HEK293 (cell line): ENCODE measurements at regions not wholly inside any gene's neighbourhood (a gene's known extent, or its start where the extent isn't known, plus 50 kb on each side); places are given as distances from the start of the nearest gene placed in this dataset.

Experiments used
- CTCF ChIA-PET: fragments of 350-600 bp; formaldehyde crosslinking; extraction: SDS; loops from one replicate; lab custom pipeline; 2021; ENCODE audit warnings: antibody characterized with exemption; lab: Yijun Ruan, JAX
- POLR2A ChIA-PET: fragments of 300-600 bp; formaldehyde crosslinking; extraction: SDS; loops from one replicate; lab custom pipeline; 2020; ENCODE audit warnings: antibody characterized with exemption, inconsistent platforms; lab: Yijun Ruan, JAX
- H3K27ac ChIP-seq: fragments of 200-500 bp; sonication (Bioruptor generic); 2 replicates; pipeline ENCODE4 v1.5.1; 2014; ENCODE audit warnings: low read depth, low read length, control low read depth, inconsistent platforms; ENCODE audit errors: extremely low read depth
- H3K36me3 ChIP-seq, 2 experiments: fragments of 200-500 bp in 1 of 2; sonication (Bioruptor generic) in 1 of 2; 1 replicate in 1 of 2; 2 replicates in 1 of 2; pipeline ENCODE4 v1.5.1; 2014 to 2017; ENCODE audit warnings: inconsistent platforms in 2 of 2, low read length in 2 of 2; ENCODE audit not compliant: control insufficient read depth in 2 of 2, insufficient read depth in 1 of 2
- H3K4me1 ChIP-seq: fragments of 200-500 bp; sonication (Bioruptor generic); 2 replicates; pipeline ENCODE4 v1.5.1; 2014; ENCODE audit warnings: mild to moderate bottlenecking, low read length, inconsistent platforms; ENCODE audit not compliant: control insufficient read depth, insufficient read depth
- H3K4me3 ChIP-seq: 2 replicates; pipeline ENCODE4 v1.5.1; 2011; ENCODE audit warnings: low read depth, mild to moderate bottlenecking, control low read depth, low read length, moderate library complexity
- H3K9me3 ChIP-seq: fragments of 200-500 bp; sonication (Bioruptor generic); 2 replicates; pipeline ENCODE4 v1.5.1; 2014; ENCODE audit warnings: low read depth, low read length, inconsistent platforms; ENCODE audit not compliant: control insufficient read depth, insufficient read depth
- BCL6B ChIP-seq: fragments of 450-650 bp; formaldehyde crosslinking; IDR thresholded peaks from 2 replicates; pipeline ENCODE4 v1.5.1; 2017; ENCODE audit warnings: missing biosample characterization, missing genetic modification characterization
- SALL2 ChIP-seq: fragments of 450-650 bp; formaldehyde crosslinking; IDR thresholded peaks from 2 replicates; pipeline ENCODE4 v1.5.0; 2017; ENCODE audit warnings: missing biosample characterization, mild to moderate bottlenecking, missing genetic modification characterization, borderline replicate concordance
- ZBTB20 ChIP-seq: fragments of 450-650 bp; formaldehyde crosslinking; IDR thresholded peaks from 2 replicates; pipeline ENCODE4 v1.5.1; 2016; ENCODE audit warnings: missing biosample characterization, missing genetic modification characterization
- ZFHX2 ChIP-seq: fragments of 450-650 bp; formaldehyde crosslinking; conservative IDR thresholded peaks from 2 replicates; pipeline ENCODE4 v1.5.1; 2016; ENCODE audit warnings: missing biosample characterization, missing genetic modification characterization
- ZNF174 ChIP-seq: fragments of 450-650 bp; formaldehyde crosslinking; IDR thresholded peaks from 2 replicates; pipeline ENCODE4 v1.5.0; 2017; ENCODE audit warnings: missing biosample characterization, mild to moderate bottlenecking, missing genetic modification characterization
- ZNF266 ChIP-seq: fragments of 450-650 bp; formaldehyde crosslinking; IDR thresholded peaks from 2 replicates; pipeline ENCODE4 v1.5.1; 2016; ENCODE audit warnings: missing biosample characterization, missing genetic modification characterization, low read depth
- ZNF324 ChIP-seq: fragments of 450-650 bp; formaldehyde crosslinking; IDR thresholded peaks from 2 replicates; pipeline ENCODE4 v1.5.1; 2016; ENCODE audit warnings: missing biosample characterization, missing genetic modification characterization
- ZNF354C ChIP-seq: fragments of 450-650 bp; formaldehyde crosslinking; IDR thresholded peaks from 2 replicates; pipeline ENCODE4 v1.5.1; 2016; ENCODE audit warnings: missing biosample characterization, missing genetic modification characterization, low read depth, borderline replicate concordance
- ZNF394 ChIP-seq: fragments of 450-650 bp; formaldehyde crosslinking; IDR thresholded peaks from 2 replicates; pipeline ENCODE4 v1.5.1; 2016; ENCODE audit warnings: missing biosample characterization, missing genetic modification characterization, mild to moderate bottlenecking, moderate library complexity, borderline replicate concordance
- ZNF48 ChIP-seq: fragments of 450-650 bp; formaldehyde crosslinking; IDR thresholded peaks from 2 replicates; pipeline ENCODE4 v1.5.1; 2016; ENCODE audit warnings: missing biosample characterization, missing genetic modification characterization
- ZNF513 ChIP-seq: fragments of 450-650 bp; IDR thresholded peaks from 2 replicates; pipeline ENCODE4 v1.5.1; 2018; ENCODE audit warnings: missing biosample characterization, missing genetic modification characterization
- ZSCAN30 ChIP-seq: fragments of 450-650 bp; IDR thresholded peaks from 2 replicates; pipeline ENCODE4 v1.5.1; 2018; ENCODE audit warnings: missing biosample characterization, mild to moderate bottlenecking, missing genetic modification characterization, moderate library complexity
- TF ChIP-seq, protein P1 (sequence below): fragments of 450-650 bp; formaldehyde crosslinking; IDR thresholded peaks from 2 replicates; pipeline ENCODE4 v1.5.1; 2016; ENCODE audit warnings: missing biosample characterization, missing genetic modification characterization
- TF ChIP-seq, protein P2 (sequence below): fragments of 450-650 bp; formaldehyde crosslinking; IDR thresholded peaks from 2 replicates; pipeline ENCODE4 v1.5.1; 2016; ENCODE audit warnings: missing biosample characterization, missing genetic modification characterization
- TF ChIP-seq, protein P3 (sequence below): fragments of 450-650 bp; formaldehyde crosslinking; IDR thresholded peaks from 2 replicates; pipeline ENCODE4 v1.5.1; 2016; ENCODE audit warnings: missing biosample characterization, missing genetic modification characterization
- TF ChIP-seq, protein P4 (sequence below): fragments of 450-650 bp; formaldehyde crosslinking; IDR thresholded peaks from 2 replicates; pipeline ENCODE4 v1.5.1; 2017; ENCODE audit warnings: missing biosample characterization, missing genetic modification characterization

- Histone ChIP-seq H3K36me3 (no peaks in the 10 kb centered on the region), H3K4me1 (peaks cover 7% of the 10 kb centered on the region), H3K4me3 (no peak overlapping the region), H3K27ac (no peak overlapping the region), H3K9me3 (no peaks in the 10 kb centered on the region)
- ChIA-PET POLR2A (no interaction called here), CTCF (interaction anchor here (0.7 to 2.9 kb wide), 5 partner anchors 29 to 1457 kb away, joined by 3 to 12 read pairs (median 5); no protein-coding TSS in a partner anchor)
- TF ChIP-seq SALL2 (tag by site-specific recombination) (no peak), ZNF266 (no peak), ZNF354C (tag by site-specific recombination) (no peak)
- TF ChIP-seq, protein P1, sequence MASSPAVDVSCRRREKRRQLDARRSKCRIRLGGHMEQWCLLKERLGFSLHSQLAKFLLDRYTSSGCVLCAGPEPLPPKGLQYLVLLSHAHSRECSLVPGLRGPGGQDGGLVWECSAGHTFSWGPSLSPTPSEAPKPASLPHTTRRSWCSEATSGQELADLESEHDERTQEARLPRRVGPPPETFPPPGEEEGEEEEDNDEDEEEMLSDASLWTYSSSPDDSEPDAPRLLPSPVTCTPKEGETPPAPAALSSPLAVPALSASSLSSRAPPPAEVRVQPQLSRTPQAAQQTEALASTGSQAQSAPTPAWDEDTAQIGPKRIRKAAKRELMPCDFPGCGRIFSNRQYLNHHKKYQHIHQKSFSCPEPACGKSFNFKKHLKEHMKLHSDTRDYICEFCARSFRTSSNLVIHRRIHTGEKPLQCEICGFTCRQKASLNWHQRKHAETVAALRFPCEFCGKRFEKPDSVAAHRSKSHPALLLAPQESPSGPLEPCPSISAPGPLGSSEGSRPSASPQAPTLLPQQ (tag by site-specific recombination) = no peak
Measured at GRCh38 chr1:201763455-201764140, 65.4 kb upstream of the IPO9 start.

DNA sequence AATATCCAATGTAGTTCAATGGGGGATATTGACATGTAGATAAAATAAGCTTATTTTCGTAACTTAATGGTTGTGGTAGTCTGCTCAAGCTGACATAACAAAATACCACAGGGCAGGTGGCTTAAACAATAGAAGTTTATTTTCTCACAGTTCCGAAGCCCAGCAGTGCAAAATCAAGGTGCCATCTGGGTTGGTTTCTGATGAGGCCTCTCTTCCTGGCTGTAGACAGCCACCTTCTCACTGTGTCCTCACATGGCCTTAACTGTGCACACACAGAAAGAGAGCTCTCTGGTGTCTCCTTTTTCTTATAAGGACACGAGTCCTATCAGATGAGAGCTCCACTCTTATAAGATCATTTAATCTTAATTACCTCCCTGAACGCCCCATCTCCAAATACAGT, 64.8 kb upstream of the IPO9 start:
- TF ChIP-seq, protein P2, sequence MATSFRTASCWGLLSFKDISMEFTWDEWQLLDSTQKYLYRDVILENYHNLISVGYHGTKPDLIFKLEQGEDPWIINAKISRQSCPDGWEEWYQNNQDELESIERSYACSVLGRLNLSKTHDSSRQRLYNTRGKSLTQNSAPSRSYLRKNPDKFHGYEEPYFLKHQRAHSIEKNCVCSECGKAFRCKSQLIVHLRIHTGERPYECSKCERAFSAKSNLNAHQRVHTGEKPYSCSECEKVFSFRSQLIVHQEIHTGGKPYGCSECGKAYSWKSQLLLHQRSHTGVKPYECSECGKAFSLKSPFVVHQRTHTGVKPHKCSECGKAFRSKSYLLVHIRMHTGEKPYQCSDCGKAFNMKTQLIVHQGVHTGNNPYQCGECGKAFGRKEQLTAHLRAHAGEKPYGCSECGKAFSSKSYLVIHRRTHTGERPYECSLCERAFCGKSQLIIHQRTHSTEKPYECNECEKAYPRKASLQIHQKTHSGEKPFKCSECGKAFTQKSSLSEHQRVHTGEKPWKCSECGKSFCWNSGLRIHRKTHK = no peak
- TF ChIP-seq ZNF513 (tag by site-specific recombination) (no peak), ZNF324 (tag by site-specific recombination) (no peak), ZNF394 (tag by site-specific recombination) (no peak), ZNF174 (no peak), ZNF48 (no peak), ZBTB20 (tag by site-specific recombination) (no peak), ZSCAN30 (no peak), ZFHX2 (tag by site-specific recombination) (no peak), BCL6B (tag by site-specific recombination) (no peak)
- TF ChIP-seq, protein P3, sequence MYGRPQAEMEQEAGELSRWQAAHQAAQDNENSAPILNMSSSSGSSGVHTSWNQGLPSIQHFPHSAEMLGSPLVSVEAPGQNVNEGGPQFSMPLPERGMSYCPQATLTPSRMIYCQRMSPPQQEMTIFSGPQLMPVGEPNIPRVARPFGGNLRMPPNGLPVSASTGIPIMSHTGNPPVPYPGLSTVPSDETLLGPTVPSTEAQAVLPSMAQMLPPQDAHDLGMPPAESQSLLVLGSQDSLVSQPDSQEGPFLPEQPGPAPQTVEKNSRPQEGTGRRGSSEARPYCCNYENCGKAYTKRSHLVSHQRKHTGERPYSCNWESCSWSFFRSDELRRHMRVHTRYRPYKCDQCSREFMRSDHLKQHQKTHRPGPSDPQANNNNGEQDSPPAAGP = no peak
- TF ChIP-seq, protein P4, sequence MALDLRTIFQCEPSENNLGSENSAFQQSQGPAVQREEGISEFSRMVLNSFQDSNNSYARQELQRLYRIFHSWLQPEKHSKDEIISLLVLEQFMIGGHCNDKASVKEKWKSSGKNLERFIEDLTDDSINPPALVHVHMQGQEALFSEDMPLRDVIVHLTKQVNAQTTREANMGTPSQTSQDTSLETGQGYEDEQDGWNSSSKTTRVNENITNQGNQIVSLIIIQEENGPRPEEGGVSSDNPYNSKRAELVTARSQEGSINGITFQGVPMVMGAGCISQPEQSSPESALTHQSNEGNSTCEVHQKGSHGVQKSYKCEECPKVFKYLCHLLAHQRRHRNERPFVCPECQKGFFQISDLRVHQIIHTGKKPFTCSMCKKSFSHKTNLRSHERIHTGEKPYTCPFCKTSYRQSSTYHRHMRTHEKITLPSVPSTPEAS = no peak
- Histone ChIP-seq H3K4me3 (no peak overlapping the region), H3K36me3 (no peaks in the 10 kb centered on the region), H3K4me1 (peaks cover 6% of the 10 kb centered on the region), H3K9me3 (no peaks in the 10 kb centered on the region), H3K27ac (no peak overlapping the region)
- CTCF ChIA-PET = interaction anchor here (1.3 to 2.9 kb wide), 4 partner anchors 29 to 59 kb away, joined by 5 to 12 read pairs (median 8); no protein-coding TSS in a partner anchor
- POLR2A ChIA-PET = no interaction called here
